ENCODE measurements at regions not wholly inside any gene's neighbourhood (a gene's known extent, or its start where the extent isn't known, plus 50 kb on each side); places are given as distances from the start of the nearest gene placed in this dataset.
"Not testable (repeated sequence)": the region's sequence is repeated elsewhere in the genome, so short reads cannot be mapped to it uniquely, and the experiment has no call there.

DNA sequence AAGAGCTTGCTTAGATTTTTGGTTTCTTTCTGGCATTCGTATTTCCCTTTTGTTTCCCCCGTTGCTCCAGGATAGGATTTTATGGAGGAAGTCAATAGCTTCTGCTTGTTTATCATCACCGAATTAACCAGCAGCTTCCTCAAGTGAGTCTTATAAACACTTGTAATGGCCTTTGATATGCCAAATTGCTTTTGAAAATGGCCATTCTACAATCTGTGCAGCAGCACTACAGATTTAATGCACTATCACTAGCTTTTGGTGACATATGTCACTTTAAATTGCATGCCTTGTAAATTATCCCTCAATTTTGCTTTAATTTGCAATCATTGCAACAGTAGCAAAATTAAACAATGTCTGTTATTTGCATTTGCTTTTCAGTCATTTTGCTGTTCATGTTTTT is 774.7 kb downstream of the METTL4 start:
- peaks cover 0 to 2% (median 0%) of the 10 kb centered on the region in 5 donors for H3K27me3 Mint-ChIP-seq
- no peaks in the 10 kb centered on the region for H3K36me3 Mint-ChIP-seq
- H3K9me3 Mint-ChIP-seq, result peaks cover 0 to 3% (median 0%) of the 10 kb centered on the region in 9 donors
- ATAC-seq (no peak), DNase-seq (no peak)
- no peaks in the 10 kb centered on the region for H3K4me1 Mint-ChIP-seq
- H3K4me3 Mint-ChIP-seq, result no peak overlapping the region
- no peak overlapping the region for H3K27ac Mint-ChIP-seq
- POLR2A ChIA-PET, result no interaction called here

DNA sequence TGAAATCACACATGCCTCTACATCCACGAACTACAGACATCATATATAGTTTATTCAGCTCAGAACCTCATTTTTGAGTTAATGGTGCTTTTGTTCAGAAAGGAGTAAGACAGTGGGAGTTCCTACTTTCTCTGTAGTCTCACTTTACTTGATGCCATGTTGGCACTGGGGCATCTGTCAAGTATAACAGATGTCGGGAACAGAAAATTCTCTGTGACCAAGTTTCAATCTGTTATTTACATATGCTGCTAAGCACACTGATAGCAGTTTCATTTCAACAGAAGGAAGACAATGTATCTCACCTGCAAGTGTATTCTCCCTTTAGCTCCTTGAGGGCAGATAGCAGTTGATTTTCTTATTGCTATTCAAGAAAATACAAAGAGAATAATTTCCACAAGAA is 774.1 kb downstream of the METTL4 start:
- Mint-ChIP-seq H3K9me3 (peaks cover 0 to 3% (median 0%) of the 10 kb centered on the region in 9 donors), H3K4me1 (no peaks in the 10 kb centered on the region), H3K27ac (no peak overlapping the region), H3K27me3 (peaks cover 0 to 2% (median 0%) of the 10 kb centered on the region in 5 donors), H3K4me3 (no peak overlapping the region), H3K36me3 (no peaks in the 10 kb centered on the region)
- DNase-seq (no peak), ATAC-seq (no peak)
- POLR2A ChIA-PET, result no interaction called here

DNA sequence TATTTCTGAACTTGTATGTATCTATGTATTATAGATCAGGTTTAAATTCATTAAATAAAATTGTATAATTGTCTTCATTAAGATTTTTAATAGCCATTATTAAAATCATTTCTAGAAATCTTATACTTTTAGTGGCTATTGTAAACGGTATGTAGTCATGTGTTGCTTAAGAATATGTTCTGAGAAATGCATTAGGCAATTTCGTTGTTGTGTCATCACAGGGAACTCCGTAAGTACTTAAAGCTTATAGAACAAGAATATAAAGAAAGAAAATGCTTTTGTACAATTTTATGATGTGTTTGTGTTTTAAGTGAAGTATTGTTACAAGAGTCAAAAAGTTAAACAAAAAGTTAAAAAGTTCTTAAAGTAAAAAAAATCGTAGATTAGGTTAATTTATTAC is 765.8 kb downstream of the METTL4 start:
- POLR2A ChIA-PET, result no interaction called here
- H3K27me3 Mint-ChIP-seq, result no peaks in the 10 kb centered on the region
- no peaks in the 10 kb centered on the region for H3K36me3 Mint-ChIP-seq
- no peak overlapping the region for H3K4me3 Mint-ChIP-seq
- peaks cover 0 to 2% (median 0%) of the 10 kb centered on the region in 9 donors for H3K9me3 Mint-ChIP-seq
- DNase-seq (no peak), ATAC-seq (no peak)
- H3K4me1 Mint-ChIP-seq, result no peaks in the 10 kb centered on the region
- H3K27ac Mint-ChIP-seq, result no peak overlapping the region

DNA sequence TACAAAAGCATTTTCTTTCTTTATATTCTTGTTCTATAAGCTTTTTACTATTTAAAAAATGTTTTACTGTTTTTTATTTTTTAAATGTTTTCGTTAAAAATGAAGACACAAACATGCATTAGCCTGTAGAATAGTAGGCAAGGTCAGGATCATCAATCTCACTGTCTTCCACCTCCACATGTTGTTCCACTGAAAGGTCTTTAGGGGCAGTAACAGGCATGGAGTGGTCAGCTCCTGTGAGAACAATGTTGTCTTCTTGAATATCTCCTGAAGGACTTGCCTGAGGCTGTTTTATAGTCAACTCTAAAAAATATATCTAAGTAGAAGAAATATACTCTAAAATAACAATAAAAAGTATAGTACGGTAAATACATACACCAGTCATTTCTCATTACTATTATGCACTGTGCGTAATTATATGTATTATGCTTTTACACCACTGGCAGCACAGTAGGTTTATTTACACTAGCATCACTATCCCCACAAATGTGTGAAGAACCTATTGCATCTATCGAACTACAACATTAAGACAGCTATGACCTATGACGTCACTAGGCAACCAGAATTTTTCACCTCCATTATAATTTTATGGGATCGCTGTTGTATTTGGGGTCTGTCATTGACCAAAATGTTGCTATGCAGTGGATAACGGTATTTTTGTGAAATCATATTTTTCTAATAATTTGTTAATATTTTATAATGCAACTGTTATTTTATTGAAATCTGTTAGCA is 764.3 kb downstream of the METTL4 start:
- no peak for ATAC-seq
- H3K4me3 Mint-ChIP-seq, result no peak overlapping the region

DNA sequence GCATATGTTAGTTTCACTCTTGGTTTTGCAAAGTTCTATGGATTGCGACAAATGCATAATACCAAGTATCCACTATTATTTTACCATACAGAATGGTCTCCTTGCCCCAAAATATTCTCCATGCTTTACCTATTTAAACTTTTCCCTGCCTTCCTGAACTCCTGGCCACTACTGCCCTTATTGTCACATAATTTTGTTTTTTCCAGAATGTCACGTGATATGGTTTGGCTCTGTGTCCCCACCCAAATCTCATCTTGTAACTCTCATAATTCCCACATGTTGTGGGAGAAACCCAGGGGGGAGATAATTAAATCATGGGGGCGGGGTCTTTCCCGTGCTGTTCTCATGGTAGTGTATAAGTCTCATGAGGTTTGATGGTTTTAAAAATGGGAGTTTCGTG is 760.0 kb downstream of the METTL4 start:
- POLR2A ChIA-PET, result no interaction called here
- Mint-ChIP-seq H3K9me3 (peaks cover 0 to 10% (median 3%) of the 10 kb centered on the region in 9 donors), H3K27ac (no peak overlapping the region), H3K27me3 (peaks cover 0 to 6% (median 0%) of the 10 kb centered on the region in 5 donors), H3K4me3 (no peak overlapping the region), H3K36me3 (no peaks in the 10 kb centered on the region), H3K4me1 (no peaks in the 10 kb centered on the region)
- no peak for DNase-seq
- no peak for ATAC-seq

More for the DNA sequence above, 764.3 kb downstream of the METTL4 start:
- Mint-ChIP-seq H3K27me3 (peaks cover 0 to 6% (median 0%) of the 10 kb centered on the region in 5 donors), H3K4me1 (no peaks in the 10 kb centered on the region), H3K36me3 (no peaks in the 10 kb centered on the region), H3K9me3 (peaks cover 0 to 10% (median 2%) of the 10 kb centered on the region in 9 donors), H3K27ac (no peak overlapping the region)
- DNase-seq, result no peak
- POLR2A ChIA-PET, result no interaction called here

DNA sequence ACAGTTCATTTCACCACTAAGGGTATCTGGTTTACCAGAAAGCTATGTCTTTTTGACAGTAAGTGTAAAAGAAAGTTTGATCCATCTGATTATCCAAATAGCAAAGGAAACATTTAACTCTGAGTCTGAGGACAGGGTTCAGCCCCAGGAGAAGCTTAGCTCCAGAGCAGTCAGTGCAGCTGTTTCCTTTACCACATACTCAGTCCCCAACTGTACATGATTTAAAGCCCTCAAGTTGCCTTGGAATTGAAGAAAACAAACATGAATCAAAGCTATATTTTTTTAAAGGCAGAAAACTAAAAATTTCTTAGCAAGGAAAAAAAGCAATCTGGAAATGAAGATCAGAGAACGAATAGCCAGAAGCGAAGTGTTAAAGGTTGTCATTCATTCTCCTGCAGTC is 746.0 kb downstream of the METTL4 start:
- no peaks in the 10 kb centered on the region for H3K4me1 Mint-ChIP-seq
- POLR2A ChIA-PET, result no interaction called here
- no peaks in the 10 kb centered on the region for H3K36me3 Mint-ChIP-seq
- no peak overlapping the region for H3K27ac Mint-ChIP-seq
- H3K27me3 Mint-ChIP-seq, result no peaks in the 10 kb centered on the region
- ATAC-seq, result no peak
- no peak overlapping the region for H3K4me3 Mint-ChIP-seq
- H3K9me3 Mint-ChIP-seq, result peaks cover 0 to 2% (median 0%) of the 10 kb centered on the region in 9 donors
- DNase-seq, result no peak

DNA sequence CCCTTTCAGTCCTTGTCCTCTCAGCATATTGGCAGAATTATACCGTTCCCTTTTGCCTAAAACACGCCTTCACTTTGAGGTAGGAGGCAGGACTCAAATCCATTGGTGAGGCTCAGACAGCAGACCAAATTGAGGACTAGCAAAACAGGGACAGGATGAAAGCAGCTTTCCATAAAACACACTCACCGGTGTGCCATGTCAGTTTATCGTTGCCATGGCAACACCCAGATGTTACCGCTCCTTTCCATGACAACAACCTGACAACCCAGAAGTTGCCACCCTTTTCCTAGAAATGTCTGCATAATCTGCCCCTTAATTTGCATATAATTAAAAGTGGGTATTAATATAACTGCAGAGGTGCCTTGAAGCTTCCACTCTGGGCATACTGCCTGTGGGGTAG is 730.4 kb downstream of the METTL4 start:
- Mint-ChIP-seq H3K27me3 (no peaks in the 10 kb centered on the region), H3K9me3 (peaks cover 0 to 17% (median 8%) of the 10 kb centered on the region in 9 donors), H3K36me3 (no peaks in the 10 kb centered on the region), H3K4me1 (no peaks in the 10 kb centered on the region), H3K4me3 (no peak overlapping the region), H3K27ac (no peak overlapping the region)
- DNase-seq (no peak), ATAC-seq (no peak)
- POLR2A ChIA-PET, result no interaction called here

DNA sequence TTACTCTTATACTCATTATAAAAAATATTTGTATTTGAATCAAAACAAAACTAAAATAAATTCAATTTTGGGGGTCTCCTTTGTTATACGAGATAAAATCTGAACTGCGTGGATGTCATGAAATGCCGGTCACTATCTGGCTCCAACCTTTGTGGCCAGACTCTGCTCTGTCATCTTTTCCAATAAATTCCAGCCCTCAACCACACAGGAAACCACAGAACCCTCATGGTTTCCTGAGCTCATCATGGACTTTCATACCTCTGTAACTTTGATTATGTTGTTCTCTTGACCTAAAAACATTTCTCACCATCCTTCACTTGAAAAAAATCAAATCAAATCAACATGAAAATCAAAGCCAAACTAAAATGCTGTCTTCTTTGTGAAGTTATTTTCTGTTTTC is 724.7 kb downstream of the METTL4 start:
- Mint-ChIP-seq H3K27ac (no peak overlapping the region), H3K9me3 (peaks cover 0 to 5% (median 2%) of the 10 kb centered on the region in 9 donors), H3K27me3 (peaks cover 0 to 9% (median 0%) of the 10 kb centered on the region in 5 donors), H3K36me3 (no peaks in the 10 kb centered on the region), H3K4me1 (no peaks in the 10 kb centered on the region), H3K4me3 (no peak overlapping the region)
- no peak for ATAC-seq
- POLR2A ChIA-PET, result no interaction called here
- DNase-seq, result no peak

DNA sequence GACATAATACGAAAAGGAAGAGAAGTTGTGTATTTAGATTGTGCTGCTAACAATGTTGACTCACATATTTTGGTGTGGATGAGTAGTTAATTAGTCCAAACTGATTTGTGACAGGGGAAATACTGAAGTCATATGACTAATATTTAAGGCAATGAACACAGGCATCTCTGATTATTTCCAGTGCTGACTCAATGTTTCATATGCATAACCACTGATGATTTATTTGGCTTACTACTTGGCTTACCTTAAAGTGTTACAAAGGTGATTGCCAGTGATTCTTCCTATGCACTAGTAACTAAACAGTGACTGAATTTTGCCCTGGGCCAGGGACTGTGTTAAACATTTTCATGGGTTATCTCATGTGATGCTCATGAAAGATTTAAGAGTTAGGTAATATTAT is 722.6 kb downstream of the METTL4 start:
- H3K27ac Mint-ChIP-seq, result peak overlapping the region in 1 of 10 donors; percentile 56
- no peaks in the 10 kb centered on the region for H3K4me1 Mint-ChIP-seq
- peaks cover 0 to 5% (median 2%) of the 10 kb centered on the region in 9 donors for H3K9me3 Mint-ChIP-seq
- POLR2A ChIA-PET, result no interaction called here
- H3K4me3 Mint-ChIP-seq, result no peak overlapping the region
- no peaks in the 10 kb centered on the region for H3K36me3 Mint-ChIP-seq
- no peak for DNase-seq
- H3K27me3 Mint-ChIP-seq, result peaks cover 0 to 9% (median 0%) of the 10 kb centered on the region in 5 donors
- no peak for ATAC-seq

DNA sequence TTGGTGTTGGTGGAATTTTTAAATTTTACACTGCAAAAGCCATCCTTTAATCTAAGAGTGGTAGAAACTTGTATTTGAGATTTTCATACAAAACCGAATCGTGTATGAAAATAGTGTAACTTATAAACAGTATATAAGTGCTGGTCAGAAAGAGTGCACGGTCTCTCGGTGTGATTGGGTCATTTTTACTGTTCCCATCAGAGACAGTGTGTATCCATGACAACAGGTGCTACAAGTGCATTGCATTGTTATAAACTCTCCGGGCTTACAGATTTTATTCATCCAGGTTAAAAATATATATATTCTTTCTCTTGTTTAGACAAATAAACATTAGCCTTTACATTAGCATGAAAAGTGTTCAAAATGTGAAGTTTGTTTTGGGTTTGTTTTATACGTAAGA is 721.9 kb downstream of the METTL4 start:
- Mint-ChIP-seq H3K4me3 (no peak overlapping the region), H3K4me1 (no peaks in the 10 kb centered on the region), H3K36me3 (no peaks in the 10 kb centered on the region), H3K27ac (no peak overlapping the region), H3K27me3 (peaks cover 0 to 9% (median 0%) of the 10 kb centered on the region in 5 donors), H3K9me3 (peaks cover 0 to 5% (median under 1%) of the 10 kb centered on the region in 9 donors)
- no peak for DNase-seq
- ATAC-seq, result no peak
- POLR2A ChIA-PET, result no interaction called here

DNA sequence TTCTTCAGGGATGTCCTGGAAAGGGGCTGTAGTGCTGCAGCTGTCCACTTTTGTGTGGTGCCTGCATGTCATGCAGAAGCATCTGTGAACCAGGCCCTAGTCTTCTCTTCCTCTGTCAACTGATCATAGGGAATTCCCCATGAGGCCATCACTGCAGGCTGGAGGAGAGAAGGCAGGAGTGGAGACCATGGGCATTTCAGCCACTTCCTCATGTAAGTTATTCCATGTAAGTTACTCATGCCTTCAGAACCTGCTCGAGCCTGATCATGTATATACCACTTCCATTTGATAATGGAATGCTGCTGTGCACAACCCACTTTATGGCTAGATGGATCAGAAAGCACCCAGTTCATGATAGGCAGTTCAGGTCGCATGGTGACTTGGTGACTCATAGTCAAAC is 714.0 kb downstream of the METTL4 start:
- H3K4me3 Mint-ChIP-seq, H3K4me1 Mint-ChIP-seq, H3K36me3 Mint-ChIP-seq, H3K9me3 Mint-ChIP-seq, ATAC-seq, POLR2A ChIA-PET, H3K27ac Mint-ChIP-seq, H3K27me3 Mint-ChIP-seq, DNase-seq: not testable (repeated sequence)

DNA sequence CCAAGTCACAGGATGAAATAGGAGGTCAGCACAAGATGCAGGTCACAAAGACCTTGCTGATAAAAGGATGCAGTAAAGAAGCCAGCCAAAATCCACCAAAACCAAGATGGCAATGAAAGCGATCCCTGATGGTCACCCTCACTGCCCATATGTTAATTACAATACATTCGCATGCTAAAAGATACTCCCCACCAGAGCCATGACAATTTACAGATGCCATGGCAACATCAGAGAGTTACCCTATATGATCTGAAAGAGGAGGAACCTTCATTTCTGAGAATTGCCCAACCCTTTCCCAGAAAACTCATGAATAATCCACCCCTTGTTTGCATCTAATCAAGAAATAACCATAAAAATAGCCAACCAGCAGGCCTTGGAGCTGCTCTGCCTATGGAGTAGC is 709.8 kb downstream of the METTL4 start:
- H3K4me1 Mint-ChIP-seq, result no peaks in the 10 kb centered on the region
- no peaks in the 10 kb centered on the region for H3K36me3 Mint-ChIP-seq
- DNase-seq (no peak), ATAC-seq (no peak)
- peaks cover 0 to 5% (median 0%) of the 10 kb centered on the region in 9 donors for H3K9me3 Mint-ChIP-seq
- POLR2A ChIA-PET, result no interaction called here
- H3K27ac Mint-ChIP-seq, result no peak overlapping the region
- peaks cover 0 to 4% (median 3%) of the 10 kb centered on the region in 5 donors for H3K27me3 Mint-ChIP-seq
- H3K4me3 Mint-ChIP-seq, result no peak overlapping the region

DNA sequence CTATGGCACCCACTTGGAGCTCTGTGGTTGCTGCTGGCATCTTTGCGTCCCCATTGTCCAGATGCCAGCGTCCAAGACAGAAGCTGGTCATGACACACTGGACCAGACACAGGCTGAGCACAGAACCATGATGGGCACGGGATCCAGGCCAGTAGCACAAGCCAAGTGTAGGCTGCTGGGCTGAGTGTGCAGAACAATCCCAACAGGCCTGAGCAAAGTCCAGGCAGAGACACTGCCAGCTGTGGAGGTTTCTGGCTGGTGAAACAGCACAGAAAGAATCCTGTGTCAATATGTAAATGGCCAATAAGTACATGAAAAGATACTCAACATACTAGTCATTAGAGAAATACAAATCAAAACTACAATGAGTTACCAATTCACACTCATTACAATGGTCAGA is 705.4 kb downstream of the METTL4 start:
- no peaks in the 10 kb centered on the region for H3K4me1 Mint-ChIP-seq
- POLR2A ChIA-PET, result no interaction called here

DNA sequence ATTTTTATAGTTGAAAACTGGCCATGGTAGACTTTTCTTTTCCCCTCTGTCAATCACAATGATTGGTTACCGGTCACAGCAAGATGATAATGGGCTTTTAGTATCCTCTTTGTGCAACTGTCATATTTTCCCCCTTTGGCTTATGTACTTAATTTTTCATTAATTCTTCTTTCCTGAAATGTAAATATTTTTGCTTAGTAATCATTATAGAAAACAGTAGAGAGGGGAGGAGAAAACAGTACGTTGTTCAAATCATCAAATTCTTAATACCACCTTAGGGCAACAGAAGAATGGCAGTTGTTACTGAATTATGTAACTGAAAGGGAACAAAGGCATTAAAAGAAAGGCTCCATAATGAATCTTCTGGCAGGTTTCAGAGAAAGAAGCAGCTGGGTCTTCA is 699.0 kb downstream of the METTL4 start:
- no peak for DNase-seq
- H3K4me3 Mint-ChIP-seq, result no peak overlapping the region
- H3K36me3 Mint-ChIP-seq, result no peaks in the 10 kb centered on the region
- no peak for ATAC-seq
- H3K4me1 Mint-ChIP-seq, result no peaks in the 10 kb centered on the region
- peaks cover 0 to 4% (median 0%) of the 10 kb centered on the region in 9 donors for H3K9me3 Mint-ChIP-seq
- H3K27ac Mint-ChIP-seq, result no peak overlapping the region
- H3K27me3 Mint-ChIP-seq, result peaks cover 0 to 4% (median 0%) of the 10 kb centered on the region in 5 donors
- POLR2A ChIA-PET, result no interaction called here

More for the DNA sequence above, 705.4 kb downstream of the METTL4 start:
- ATAC-seq (no peak), DNase-seq (no peak)
- Mint-ChIP-seq H3K27ac (no peak overlapping the region), H3K9me3 (peaks cover 0 to 16% (median 0%) of the 10 kb centered on the region in 9 donors), H3K27me3 (no peaks in the 10 kb centered on the region), H3K36me3 (no peaks in the 10 kb centered on the region), H3K4me3 (no peak overlapping the region)
